ENCODE measurements at regions not wholly inside any gene's neighbourhood (a gene's known extent, or its start where the extent isn't known, plus 50 kb on each side); places are given as distances from the start of the nearest gene placed in this dataset.

DNA sequence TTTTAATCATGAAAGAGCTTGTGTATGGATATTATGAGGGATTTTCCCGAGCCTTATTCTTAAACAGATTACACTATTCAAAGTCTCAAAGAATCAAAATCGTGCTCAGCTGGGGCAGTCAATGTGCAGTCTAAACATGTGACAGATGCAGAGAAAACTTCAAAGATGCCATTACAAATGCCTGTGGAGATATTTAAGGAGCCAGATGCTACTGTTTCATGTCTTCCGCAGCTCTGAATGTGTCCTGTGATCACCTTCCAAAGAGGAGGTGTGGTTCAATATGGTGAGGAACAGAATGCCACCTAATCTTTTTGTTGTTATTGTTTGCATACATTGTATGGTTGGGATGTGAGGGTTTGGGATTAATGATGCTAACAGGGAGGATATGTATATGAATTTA lies 593.3 kb upstream of the ARRDC3 start:
- H3K4me3 Mint-ChIP-seq (ENCODE audit: unreplicated experiment): no peak overlapping the region
- H3K4me1 Mint-ChIP-seq (ENCODE audit: low read depth): no peaks in the 10 kb centered on the region
- H3K27me3 Mint-ChIP-seq (ENCODE audit: low read depth): no peaks in the 10 kb centered on the region
- H3K9me3 Mint-ChIP-seq (ENCODE audit: low read depth): no peaks in the 10 kb centered on the region
- TF ChIP-seq, protein P1, sequence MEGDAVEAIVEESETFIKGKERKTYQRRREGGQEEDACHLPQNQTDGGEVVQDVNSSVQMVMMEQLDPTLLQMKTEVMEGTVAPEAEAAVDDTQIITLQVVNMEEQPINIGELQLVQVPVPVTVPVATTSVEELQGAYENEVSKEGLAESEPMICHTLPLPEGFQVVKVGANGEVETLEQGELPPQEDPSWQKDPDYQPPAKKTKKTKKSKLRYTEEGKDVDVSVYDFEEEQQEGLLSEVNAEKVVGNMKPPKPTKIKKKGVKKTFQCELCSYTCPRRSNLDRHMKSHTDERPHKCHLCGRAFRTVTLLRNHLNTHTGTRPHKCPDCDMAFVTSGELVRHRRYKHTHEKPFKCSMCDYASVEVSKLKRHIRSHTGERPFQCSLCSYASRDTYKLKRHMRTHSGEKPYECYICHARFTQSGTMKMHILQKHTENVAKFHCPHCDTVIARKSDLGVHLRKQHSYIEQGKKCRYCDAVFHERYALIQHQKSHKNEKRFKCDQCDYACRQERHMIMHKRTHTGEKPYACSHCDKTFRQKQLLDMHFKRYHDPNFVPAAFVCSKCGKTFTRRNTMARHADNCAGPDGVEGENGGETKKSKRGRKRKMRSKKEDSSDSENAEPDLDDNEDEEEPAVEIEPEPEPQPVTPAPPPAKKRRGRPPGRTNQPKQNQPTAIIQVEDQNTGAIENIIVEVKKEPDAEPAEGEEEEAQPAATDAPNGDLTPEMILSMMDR (IDR thresholded peaks at IDR 0.05): no peak
- no peak for DNase-seq (ENCODE audit: low spot score)
- no peak overlapping the region for H3K27ac Mint-ChIP-seq (ENCODE audit: unreplicated experiment)
- H3K36me3 Mint-ChIP-seq (ENCODE audit: low read depth): no peaks in the 10 kb centered on the region

- H3K27me3 Mint-ChIP-seq (ENCODE audit: low read depth): no peaks in the 10 kb centered on the region
- no peaks in the 10 kb centered on the region for H3K36me3 Mint-ChIP-seq (ENCODE audit: low read depth)
- peaks cover 9% of the 10 kb centered on the region for H3K9me3 Mint-ChIP-seq (ENCODE audit: low read depth)
- TF ChIP-seq, protein P1 (IDR thresholded peaks at IDR 0.05): no peak
- no peaks in the 10 kb centered on the region for H3K4me1 Mint-ChIP-seq (ENCODE audit: low read depth)
- no peak overlapping the region for H3K27ac Mint-ChIP-seq (ENCODE audit: unreplicated experiment)
- no peak for DNase-seq (ENCODE audit: low spot score)
- no peak overlapping the region for H3K4me3 Mint-ChIP-seq (ENCODE audit: unreplicated experiment)
These were observed 580.0 kb upstream of the ARRDC3 start for GRCh38 chr5:91963166-91963565.

- no peak overlapping the region for H3K4me3 Mint-ChIP-seq (ENCODE audit: unreplicated experiment)
- no peaks in the 10 kb centered on the region for H3K27me3 Mint-ChIP-seq (ENCODE audit: low read depth)
- no peak overlapping the region for H3K27ac Mint-ChIP-seq (ENCODE audit: unreplicated experiment)
- TF ChIP-seq, protein P1 (IDR thresholded peaks at IDR 0.05): no peak
- peaks cover 6% of the 10 kb centered on the region for H3K4me1 Mint-ChIP-seq (ENCODE audit: low read depth)
- H3K9me3 Mint-ChIP-seq (ENCODE audit: low read depth): peaks cover 7% of the 10 kb centered on the region
- no peak for DNase-seq (ENCODE audit: low spot score)
- H3K36me3 Mint-ChIP-seq (ENCODE audit: low read depth): no peaks in the 10 kb centered on the region
These were observed 574.5 kb upstream of the ARRDC3 start for GRCh38 chr5:91957666-91958065.

DNA sequence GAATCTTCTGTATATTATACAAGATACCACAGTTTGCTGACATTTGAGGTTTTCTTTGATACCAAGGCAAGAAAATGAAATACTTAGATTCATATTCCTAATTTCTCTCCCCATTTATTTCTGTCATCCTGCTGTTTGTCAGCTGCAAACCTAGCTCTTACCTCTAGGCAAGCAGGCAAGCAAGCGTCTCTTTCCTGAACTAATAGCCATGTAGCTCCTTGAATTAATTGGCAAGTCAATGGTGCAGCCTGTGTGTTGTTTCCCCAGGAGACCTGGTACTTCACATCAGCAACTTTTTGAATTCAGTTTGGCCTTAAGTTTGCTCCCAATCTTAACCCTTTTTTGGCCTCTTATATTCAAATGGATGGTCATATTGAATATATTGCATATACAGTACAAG lies 573.6 kb upstream of the ARRDC3 start:
- H3K4me1 Mint-ChIP-seq (ENCODE audit: low read depth): peaks cover 6% of the 10 kb centered on the region
- TF ChIP-seq, protein P1 (IDR thresholded peaks at IDR 0.05): no peak
- no peaks in the 10 kb centered on the region for H3K27me3 Mint-ChIP-seq (ENCODE audit: low read depth)
- H3K27ac Mint-ChIP-seq (ENCODE audit: unreplicated experiment): no peak overlapping the region
- DNase-seq (ENCODE audit: low spot score): no peak
- H3K36me3 Mint-ChIP-seq (ENCODE audit: low read depth): no peaks in the 10 kb centered on the region
- H3K4me3 Mint-ChIP-seq (ENCODE audit: unreplicated experiment): no peak overlapping the region
- no peaks in the 10 kb centered on the region for H3K9me3 Mint-ChIP-seq (ENCODE audit: low read depth)

GRCh38 chr5:91955610-91956009 lies 572.5 kb upstream of the ARRDC3 start:
- no peak overlapping the region for H3K27ac Mint-ChIP-seq (ENCODE audit: unreplicated experiment)
- H3K4me3 Mint-ChIP-seq (ENCODE audit: unreplicated experiment): no peak overlapping the region
- peaks cover 6% of the 10 kb centered on the region for H3K4me1 Mint-ChIP-seq (ENCODE audit: low read depth)
- H3K27me3 Mint-ChIP-seq (ENCODE audit: low read depth): no peaks in the 10 kb centered on the region
- DNase-seq (ENCODE audit: low spot score): no peak
- TF ChIP-seq, protein P1 (IDR thresholded peaks at IDR 0.05): no peak
- no peaks in the 10 kb centered on the region for H3K9me3 Mint-ChIP-seq (ENCODE audit: low read depth)
- no peaks in the 10 kb centered on the region for H3K36me3 Mint-ChIP-seq (ENCODE audit: low read depth)
